ENCODE measurements at regions not wholly inside any gene's neighbourhood (a gene's known extent, or its start where the extent isn't known, plus 50 kb on each side); places are given as distances from the start of the nearest gene placed in this dataset.

- no peaks in the 10 kb centered on the region for H3K27me3 ChIP-seq
- intact Hi-C loops (cut with DNase I) = no loop called here
- DNase-seq (ENCODE audit: extremely low spot score) = no peak
- TF ChIP-seq CTCF (IDR thresholded peaks at IDR 0.05) (peak in 1 of 3 experiments; percentile 8), POLR2A (IDR thresholded peaks at IDR 0.05; ENCODE audit: low read depth) (no peak), POLR2AphosphoS5 (IDR thresholded peaks at IDR 0.05) (no peak), EP300 (IDR thresholded peaks at IDR 0.05) (no peak)
- peaks cover 0 to 24% (median 22%) of the 10 kb centered on the region in 4 donors for H3K4me1 ChIP-seq
- H3K4me3 ChIP-seq = no peak overlapping the region
- H3K27ac ChIP-seq (replicated peaks in 1 of 4) = peak overlapping the region in 1 of 4 donors; percentile 9
- no peaks in the 10 kb centered on the region for H3K36me3 ChIP-seq
- no peaks in the 10 kb centered on the region for H3K9me3 ChIP-seq
- 12% methylated on average over 1 of the region's 1 CpG for WGBS
Observed at GRCh38 chr11:93248602-93249001, 50.8 kb upstream of the SLC36A4 start.

GRCh38 chr11:93249459-93250220, 51.8 kb upstream of the SLC36A4 start:
- 20% methylated on average over 7 of the region's 7 CpGs for WGBS
- intact Hi-C loops (cut with DNase I) = no loop called here
- no peak for DNase-seq (ENCODE audit: extremely low spot score)
- H3K36me3 ChIP-seq = no peaks in the 10 kb centered on the region
- peak overlapping the region; percentile 9 to 59 (median 25) for H3K27ac ChIP-seq (replicated peaks in 1 of 4)
- H3K4me3 ChIP-seq = no peak overlapping the region
- no peaks in the 10 kb centered on the region for H3K9me3 ChIP-seq
- TF ChIP-seq POLR2AphosphoS5 (IDR thresholded peaks at IDR 0.05) = no peak
- TF ChIP-seq EP300 (IDR thresholded peaks at IDR 0.05) = no peak
- TF ChIP-seq CTCF (IDR thresholded peaks at IDR 0.05) = no peak
- TF ChIP-seq POLR2A (IDR thresholded peaks at IDR 0.05; ENCODE audit: low read depth) = no peak
- no peaks in the 10 kb centered on the region for H3K27me3 ChIP-seq
- H3K4me1 ChIP-seq = peaks cover 0 to 24% (median 22%) of the 10 kb centered on the region in 4 donors

- WGBS = 53% methylated on average over 3 of the region's 4 CpGs
Observed at GRCh38 chr11:93250326-93250725, 52.5 kb upstream of the SLC36A4 start.

GRCh38 chr11:93251922-93252321, 54.1 kb upstream of the SLC36A4 start:
- intact Hi-C loops (cut with DNase I) = no loop called here
- DNase-seq (ENCODE audit: extremely low spot score) = no peak
- Histone ChIP-seq H3K9me3 (no peaks in the 10 kb centered on the region), H3K4me1 (peaks cover 0 to 24% (median 22%) of the 10 kb centered on the region in 4 donors), H3K4me3 (no peak overlapping the region), H3K36me3 (no peaks in the 10 kb centered on the region), H3K27me3 (no peaks in the 10 kb centered on the region), H3K27ac (replicated peaks in 1 of 4) (no peak overlapping the region)
- TF ChIP-seq POLR2AphosphoS5 (IDR thresholded peaks at IDR 0.05) = no peak
- no peak for TF ChIP-seq POLR2A (IDR thresholded peaks at IDR 0.05; ENCODE audit: low read depth)
- no peak for TF ChIP-seq EP300 (IDR thresholded peaks at IDR 0.05)
- no peak for TF ChIP-seq CTCF (IDR thresholded peaks at IDR 0.05)
- 89% methylated on average over 1 of the region's 1 CpG for WGBS

More at GRCh38 chr11:93250326-93250725, 52.5 kb upstream of the SLC36A4 start:
- peaks cover 0 to 24% (median 22%) of the 10 kb centered on the region in 4 donors for H3K4me1 ChIP-seq
- DNase-seq (ENCODE audit: extremely low spot score) = no peak
- intact Hi-C loops (cut with DNase I) = no loop called here
- no peaks in the 10 kb centered on the region for H3K9me3 ChIP-seq
- H3K27me3 ChIP-seq = no peaks in the 10 kb centered on the region
- H3K4me3 ChIP-seq = no peak overlapping the region
- H3K27ac ChIP-seq (replicated peaks in 1 of 4) = peak overlapping the region in 2 of 4 donors; percentile 36 to 59
- no peaks in the 10 kb centered on the region for H3K36me3 ChIP-seq
- no peak for TF ChIP-seq POLR2A (IDR thresholded peaks at IDR 0.05; ENCODE audit: low read depth)
- TF ChIP-seq EP300 (IDR thresholded peaks at IDR 0.05) = no peak
- no peak for TF ChIP-seq POLR2AphosphoS5 (IDR thresholded peaks at IDR 0.05)
- no peak for TF ChIP-seq CTCF (IDR thresholded peaks at IDR 0.05)
